Transverse colon (tissue), 4 donors: ENCODE measurements at regions not wholly inside any gene's neighbourhood (a gene's known extent, or its start where the extent isn't known, plus 50 kb on each side); places are given as distances from the start of the nearest gene placed in this dataset.

ENCODE experiments used
- CTCF ChIP-seq, 5 experiments: fragments of 200-600 bp in 3 of 5; fragments of 450-650 bp in 2 of 5; sonication (generic) in 3 of 5; IDR thresholded peaks; 1 replicate in 2 of 5; 2 replicates in 3 of 5; pipeline ENCODE4 v1.5.1; 2016 to 2017; ENCODE audit warnings: antibody characterized with exemption in 5 of 5, inconsistent platforms in 3 of 5, mild to moderate bottlenecking in 2 of 5, moderate library complexity in 1 of 5
- POLR2A ChIP-seq: fragments of 450-650 bp; IDR thresholded peaks from one replicate; pipeline ENCODE4 v1.6.1; 2016; ENCODE audit warnings: antibody characterized with exemption, mild to moderate bottlenecking, moderate library complexity
- POLR2AphosphoS5 ChIP-seq, 3 donors: sonication (generic); formaldehyde crosslinking; IDR thresholded peaks; one replicate each; pipeline ENCODE4 v1.6.1; 2016; ENCODE audit warnings: antibody characterized with exemption in 3 of 3

GRCh38 chr13:23074075-23074828 lies 106.5 kb upstream of the SGCG start:
- no peak for TF ChIP-seq CTCF (IDR thresholded peaks at IDR 0.05)
- peak in 2 of 3 donors; percentile 23 to 30 for TF ChIP-seq POLR2AphosphoS5 (IDR thresholded peaks at IDR 0.05)
- TF ChIP-seq POLR2A, result no peak
